Medulla oblongata (tissue), 1 donor: ENCODE measurements at regions not wholly inside any gene's neighbourhood (a gene's known extent, or its start where the extent isn't known, plus 50 kb on each side); places are given as distances from the start of the nearest gene placed in this dataset.

Experiments
- DNase-seq: peaks from one replicate; pipeline ENCODE4 v3.0.0-alpha.2; 2015; ENCODE audit errors: extremely low spot score

DNA sequence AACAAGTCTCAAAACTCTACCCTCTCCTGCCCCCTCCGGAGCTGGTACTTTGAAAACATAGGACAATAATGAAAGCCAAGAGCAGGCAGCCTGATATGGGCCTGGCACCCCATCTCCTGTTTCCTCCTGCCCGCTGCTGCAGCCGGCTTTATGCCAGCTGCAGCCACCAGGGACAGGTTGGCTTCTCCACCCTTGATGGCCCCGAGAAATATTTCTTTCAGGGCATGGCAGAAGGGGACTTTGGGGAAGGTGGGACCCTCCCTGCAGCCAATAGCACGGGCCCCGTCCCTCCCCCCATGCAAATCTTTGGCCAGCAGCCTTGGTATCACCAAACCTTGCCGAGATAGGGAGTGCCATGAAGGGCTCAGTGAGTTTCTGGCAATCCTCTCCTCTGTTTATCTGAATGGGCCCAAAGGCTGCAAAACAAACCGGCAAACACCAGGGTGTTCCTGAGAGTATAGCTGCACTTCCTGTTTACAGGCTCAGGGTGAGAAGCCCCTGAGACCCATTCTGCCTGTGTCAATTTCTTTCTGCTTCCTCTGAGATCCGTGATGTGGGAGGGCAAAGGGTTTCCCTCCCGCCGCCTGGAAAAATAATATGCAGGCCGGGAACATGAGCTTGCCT lies 73.4 kb upstream of the BOD1 start:
- DNase-seq, result no peak

DNA sequence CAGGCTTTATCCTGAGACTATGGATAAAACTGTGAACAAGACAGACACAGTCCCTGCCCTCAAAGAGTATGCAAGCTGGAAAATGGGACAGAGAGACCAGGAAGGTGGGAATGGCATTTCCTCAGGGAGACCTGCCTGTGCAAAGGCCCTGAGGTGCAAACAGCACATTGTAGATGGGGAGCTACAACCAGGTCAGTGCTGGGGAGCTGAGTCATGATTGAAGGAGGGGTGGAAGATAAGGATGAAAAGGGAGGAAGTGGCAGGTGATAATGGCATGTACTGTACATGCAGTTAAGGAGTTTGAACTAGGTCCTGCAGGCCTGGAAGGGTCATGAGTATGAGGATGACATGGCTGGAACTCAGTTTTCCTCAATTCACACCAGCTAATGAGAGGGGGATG lies 75.5 kb upstream of the BOD1 start:
- no peak for DNase-seq

DNA sequence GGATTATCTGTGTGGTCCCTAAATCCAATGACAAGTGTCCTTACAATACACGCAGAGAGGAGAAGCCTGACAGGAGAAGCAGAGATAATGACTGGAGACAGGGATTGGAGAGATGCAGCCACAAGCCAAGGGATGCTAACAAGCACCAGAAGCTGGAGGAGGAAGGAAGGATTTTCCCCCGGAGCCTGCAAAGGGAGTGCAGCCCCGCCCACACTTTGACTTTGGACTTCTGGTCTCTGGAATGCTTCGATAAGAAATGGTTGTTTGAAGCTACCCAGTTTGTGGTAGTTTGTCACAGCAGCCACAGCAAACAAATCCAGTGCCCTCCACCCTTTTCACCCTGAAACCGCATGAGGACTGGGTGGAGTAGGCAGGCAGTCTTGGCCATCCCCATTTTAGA lies 77.2 kb upstream of the BOD1 start:
- no peak for DNase-seq

DNA sequence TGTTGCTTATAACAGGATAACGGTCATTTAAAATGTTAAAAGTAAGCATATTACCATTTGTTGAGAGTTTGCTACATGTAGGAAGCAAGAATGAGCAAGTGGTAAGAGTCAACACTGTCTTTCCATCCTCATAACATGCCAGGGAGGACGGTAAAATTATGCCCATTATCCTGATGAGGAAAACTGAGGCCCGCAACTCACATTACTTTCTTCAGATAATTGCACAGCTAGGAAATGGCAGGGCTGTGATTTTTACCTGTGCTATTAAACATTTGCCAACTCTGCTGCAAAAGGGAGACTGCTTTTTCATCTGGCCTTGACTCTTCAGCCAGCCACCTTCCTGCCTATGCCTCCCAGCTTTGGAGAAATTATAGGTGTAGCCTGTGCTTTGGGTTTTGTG lies 79.8 kb upstream of the BOD1 start:
- no peak for DNase-seq

GRCh38 chr5:173697931-173698579 lies 81.6 kb upstream of the BOD1 start:
- no peak for DNase-seq

GRCh38 chr5:173699966-173700365 lies 83.5 kb upstream of the BOD1 start:
- no peak for DNase-seq

DNA sequence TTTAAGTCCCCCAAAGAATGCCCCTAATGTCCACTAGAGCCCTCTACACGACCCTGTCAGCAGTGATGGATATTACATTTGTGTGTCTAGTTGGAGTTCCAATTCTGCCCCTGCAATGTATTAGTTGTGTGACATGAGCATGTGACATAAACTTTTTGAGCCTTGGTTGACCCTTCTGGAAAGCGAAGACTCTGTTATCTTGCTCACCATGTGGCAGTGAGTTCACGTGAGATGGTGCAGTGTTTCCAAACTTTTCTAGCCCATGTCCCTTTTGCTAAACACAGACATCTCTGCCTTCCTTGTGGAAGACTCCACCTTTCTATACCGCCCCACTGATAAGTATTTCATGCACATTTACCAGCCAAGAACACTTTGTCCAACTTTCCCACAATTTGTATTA lies 87.0 kb upstream of the BOD1 start:
- no peak for DNase-seq

- DNase-seq, result no peak
Observed at GRCh38 chr5:173704615-173705511, 88.4 kb upstream of the BOD1 start.

GRCh38 chr5:173705512-173706044 lies 89.1 kb upstream of the BOD1 start:
- peak; percentile 6 for DNase-seq

GRCh38 chr5:173706700-173707099 lies 90.2 kb upstream of the BOD1 start:
- DNase-seq, result no peak

DNA sequence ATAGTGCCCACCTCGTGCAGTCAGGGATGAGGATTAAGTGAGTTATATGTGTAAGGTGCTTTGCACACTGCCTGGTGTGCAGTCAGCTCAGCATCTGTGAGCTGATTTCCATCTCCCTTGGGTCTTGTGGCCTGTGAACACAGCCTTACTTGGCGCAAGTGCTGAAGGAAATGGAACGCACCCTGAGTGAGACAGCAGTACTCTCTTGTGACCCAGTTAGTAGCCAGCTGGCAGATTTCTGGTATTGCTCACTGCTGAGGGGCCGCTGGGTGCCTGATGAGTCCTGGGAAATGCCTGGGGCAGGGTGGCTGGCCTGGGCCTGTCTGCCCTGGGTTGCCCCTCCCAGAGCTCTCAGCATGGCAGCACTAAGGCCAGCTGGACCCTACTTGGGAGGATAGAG lies 90.9 kb upstream of the BOD1 start:
- peak; percentile 33 for DNase-seq

DNA sequence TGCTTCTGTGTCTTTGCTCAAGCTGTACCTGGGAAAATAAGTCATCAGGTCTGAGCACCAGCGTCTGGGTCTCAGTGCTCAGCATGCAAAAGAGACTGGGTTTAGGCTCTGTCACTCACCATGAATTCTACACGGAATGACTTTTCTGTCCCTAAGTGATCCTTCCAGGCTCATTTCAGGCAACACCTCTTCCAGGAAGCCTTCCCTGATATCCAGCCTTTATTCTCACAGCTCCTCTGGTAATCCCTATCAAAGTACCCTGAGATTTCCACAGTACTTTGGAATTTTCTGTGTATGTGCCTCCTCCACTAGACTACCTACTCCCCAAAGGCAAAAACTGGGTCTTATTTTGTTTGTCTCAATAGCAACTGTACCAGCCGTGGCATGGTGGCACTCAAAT lies 92.7 kb upstream of the BOD1 start:
- no peak for DNase-seq

DNA sequence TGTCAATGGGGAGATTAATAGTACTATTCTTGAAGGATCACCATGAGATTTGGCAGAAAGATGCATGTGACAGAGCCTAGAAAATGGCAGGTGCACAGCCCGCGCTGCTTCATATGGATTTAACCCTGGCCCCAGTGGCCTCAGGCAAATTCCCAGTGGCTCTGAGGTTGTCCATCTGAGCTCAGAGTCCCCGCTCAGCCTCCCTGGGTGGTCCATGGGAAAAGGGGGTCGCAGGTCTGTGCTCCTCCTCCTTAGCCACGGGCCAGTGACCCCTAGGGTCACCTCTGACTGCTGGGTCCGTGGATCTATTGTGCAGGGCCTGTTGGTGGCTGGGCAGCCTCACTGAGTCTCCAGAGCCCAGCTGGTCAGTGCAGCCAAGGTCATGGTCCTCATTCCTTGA lies 93.3 kb upstream of the BOD1 start:
- no peak for DNase-seq

DNA sequence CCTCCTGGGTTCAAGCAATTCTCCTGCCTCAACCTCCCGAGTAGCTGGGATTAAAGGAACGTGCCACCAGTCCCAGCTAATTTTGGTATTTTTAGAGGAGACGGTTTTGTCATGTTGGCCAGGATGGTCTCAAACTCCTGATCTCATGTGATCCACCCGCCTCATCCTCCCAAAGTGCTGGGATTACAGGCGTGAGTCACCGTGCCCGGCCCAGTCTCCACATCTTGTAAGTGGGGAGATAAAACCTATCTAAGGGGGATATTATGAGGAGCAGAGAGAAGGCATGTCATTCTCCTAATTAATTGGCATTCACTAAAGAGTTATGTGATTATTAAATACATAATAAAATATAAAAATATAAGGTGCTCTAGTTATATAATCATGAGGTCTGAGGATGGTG lies 94.1 kb upstream of the BOD1 start:
- DNase-seq, result no peak

GRCh38 chr5:173711466-173711865 lies 95.0 kb upstream of the BOD1 start:
- DNase-seq, result no peak

GRCh38 chr5:173712609-173713175 lies 96.2 kb upstream of the BOD1 start:
- no peak for DNase-seq

DNA sequence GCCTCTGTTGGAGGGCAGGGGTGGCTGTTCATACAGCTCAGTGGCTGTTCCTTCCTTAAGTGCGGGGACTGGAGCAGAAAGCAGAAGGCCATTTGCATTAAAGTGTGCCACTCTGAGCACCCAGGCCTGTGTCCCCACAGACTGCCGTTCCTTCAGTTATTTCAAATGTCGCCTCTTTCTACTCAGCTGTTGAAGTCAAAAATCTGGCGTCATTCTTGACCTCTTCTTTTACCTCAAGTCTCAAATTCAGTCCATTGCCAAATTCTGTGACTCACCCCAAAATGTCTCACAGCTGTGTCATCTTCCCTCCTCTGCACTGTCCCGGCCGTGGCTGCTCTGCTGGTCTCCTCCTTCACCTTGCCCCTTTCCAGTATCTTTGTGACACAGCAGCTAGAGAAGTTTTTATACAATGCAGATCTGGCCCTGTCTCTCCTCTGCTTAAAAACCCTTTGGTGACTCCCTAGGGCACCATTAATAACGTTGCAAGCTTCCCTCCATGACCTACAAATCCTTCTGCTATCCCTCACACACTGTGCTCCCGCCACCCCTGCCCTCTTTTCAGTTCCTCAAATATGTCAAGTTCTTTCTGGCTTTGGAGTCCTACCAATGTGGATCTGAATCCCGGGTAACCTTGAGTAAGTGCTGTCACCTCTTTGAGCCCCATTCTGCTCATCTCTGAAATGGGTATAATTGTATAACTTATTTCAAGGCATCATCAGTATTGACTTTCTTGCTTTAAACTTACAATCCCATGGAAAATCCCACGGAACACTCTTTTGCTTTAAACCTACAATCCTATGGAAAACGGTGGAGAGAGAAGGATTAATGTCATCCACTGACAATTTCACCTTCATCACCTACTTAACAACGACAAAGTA lies 98.3 kb upstream of the BOD1 start:
- DNase-seq, result no peak

- DNase-seq, result no peak
Observed at GRCh38 chr5:173715607-173716006, 99.2 kb upstream of the BOD1 start.

DNA sequence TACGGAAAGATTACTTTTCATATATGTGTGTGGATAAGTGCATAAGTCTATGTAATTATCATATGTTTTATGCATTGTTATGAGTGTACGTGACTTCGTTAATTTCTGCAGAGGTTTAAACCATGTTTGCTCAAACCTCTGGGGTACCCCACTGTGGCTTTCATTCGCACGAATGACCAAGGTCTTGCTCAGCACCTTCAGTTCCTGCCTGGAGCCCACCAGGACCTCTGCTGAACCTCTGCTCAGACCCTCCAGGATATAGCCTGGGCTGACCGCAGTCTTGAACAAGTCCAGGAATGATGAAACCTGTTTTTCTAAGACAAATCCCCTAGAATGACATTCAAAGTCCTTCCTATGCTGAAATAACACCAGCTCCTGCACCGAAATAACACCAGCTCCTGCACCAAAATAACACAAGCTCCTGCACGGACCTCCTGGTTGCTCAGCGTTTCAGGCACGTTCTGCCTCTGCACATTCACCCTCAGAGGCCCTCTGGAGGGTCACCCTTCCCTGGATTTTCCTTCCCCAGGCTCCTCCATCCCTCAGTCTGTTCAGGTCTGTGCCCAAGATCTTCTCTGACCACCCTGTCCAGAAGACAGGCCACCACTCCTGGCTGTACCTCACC lies 99.7 kb upstream of the BOD1 start:
- no peak for DNase-seq

GRCh38 chr5:173717959-173718358 lies 101.5 kb upstream of the BOD1 start:
- DNase-seq, result no peak

- DNase-seq, result no peak
Observed at GRCh38 chr5:173718469-173718868, 102.0 kb upstream of the BOD1 start.
